ENCODE measurements at regions not wholly inside any gene's neighbourhood (a gene's known extent, or its start where the extent isn't known, plus 50 kb on each side); places are given as distances from the start of the nearest gene placed in this dataset.

- intact Hi-C loops (cut with DNase I), result no loop called here
- Histone ChIP-seq H3K27ac (no peak overlapping the region), H3K36me3 (no peaks in the 10 kb centered on the region), H3K4me1 (no peaks in the 10 kb centered on the region), H3K27me3 (no peaks in the 10 kb centered on the region), H3K4me3 (no peak overlapping the region), H3K9me3 (no peaks in the 10 kb centered on the region)
- no peak for ATAC-seq
- no peak for DNase-seq
- TF ChIP-seq CTCF (IDR thresholded peaks at IDR 0.05), result no peak
- 79 to 86% methylated on average over 9 of the region's 9 CpGs for WGBS, 2 donors
- no peak for FAIRE-seq
These were observed 445.8 kb upstream of the ANKRD30A start for GRCh38 chr10:36679554-36679953.

GRCh38 chr10:36677431-36677768 lies 448.0 kb upstream of the ANKRD30A start:
- intact Hi-C loops (cut with DNase I), result no loop called here
- DNase-seq (no peak), FAIRE-seq (no peak), ATAC-seq (peak in 2 of 4 donors; percentile 32 to 63)
- no peaks in the 10 kb centered on the region for H3K4me1 ChIP-seq
- no peak for TF ChIP-seq CTCF (IDR thresholded peaks at IDR 0.05)
- 64 to 66% methylated on average over 2 of the region's 2 CpGs for WGBS, 2 donors
- no peak overlapping the region for H3K4me3 ChIP-seq
- H3K27ac ChIP-seq, result no peak overlapping the region
- no peaks in the 10 kb centered on the region for H3K27me3 ChIP-seq
- no peaks in the 10 kb centered on the region for H3K36me3 ChIP-seq
- no peaks in the 10 kb centered on the region for H3K9me3 ChIP-seq

- Histone ChIP-seq H3K4me1 (no peaks in the 10 kb centered on the region), H3K4me3 (no peak overlapping the region), H3K36me3 (no peaks in the 10 kb centered on the region), H3K27ac (no peak overlapping the region), H3K27me3 (no peaks in the 10 kb centered on the region), H3K9me3 (no peaks in the 10 kb centered on the region)
- FAIRE-seq (no peak), ATAC-seq (peak in 2 of 4 donors; percentile 50 to 59), DNase-seq (no peak)
- no peak for TF ChIP-seq CTCF (IDR thresholded peaks at IDR 0.05)
- WGBS, 2 donors, result 59 to 75% methylated on average over 6 of the region's 6 CpGs
- intact Hi-C loops (cut with DNase I), result no loop called here
These were observed 448.5 kb upstream of the ANKRD30A start for GRCh38 chr10:36676756-36677430.

GRCh38 chr10:36676321-36676720 lies 449.1 kb upstream of the ANKRD30A start:
- Histone ChIP-seq H3K4me1 (no peaks in the 10 kb centered on the region), H3K27ac (no peak overlapping the region), H3K27me3 (no peaks in the 10 kb centered on the region), H3K36me3 (no peaks in the 10 kb centered on the region), H3K4me3 (no peak overlapping the region), H3K9me3 (no peaks in the 10 kb centered on the region)
- DNase-seq (no peak), ATAC-seq (no peak), FAIRE-seq (no peak)
- TF ChIP-seq CTCF (IDR thresholded peaks at IDR 0.05), result no peak
- WGBS, 2 donors, result 54 to 60% methylated on average over 1 of the region's 1 CpG
- intact Hi-C loops (cut with DNase I), result no loop called here

- Histone ChIP-seq H3K36me3 (no peaks in the 10 kb centered on the region), H3K4me1 (no peaks in the 10 kb centered on the region), H3K9me3 (no peaks in the 10 kb centered on the region), H3K4me3 (no peak overlapping the region), H3K27ac (no peak overlapping the region), H3K27me3 (no peaks in the 10 kb centered on the region)
- ATAC-seq (no peak), DNase-seq (no peak), FAIRE-seq (no peak)
- intact Hi-C loops (cut with DNase I), result no loop called here
- 46 to 61% methylated on average over 4 of the region's 4 CpGs for WGBS, 2 donors
- no peak for TF ChIP-seq CTCF (IDR thresholded peaks at IDR 0.05)
These were observed 449.9 kb upstream of the ANKRD30A start for GRCh38 chr10:36675458-36675880.
